ENCODE measurements at regions not wholly inside any gene's neighbourhood (a gene's known extent, or its start where the extent isn't known, plus 50 kb on each side); places are given as distances from the start of the nearest gene placed in this dataset.
A peak's percentile ranks its signal among the peaks of the same experiment; 100 is the strongest.

- no peak for DNase-seq
Observed at GRCh38 chr2:70036290-70036689, 51.0 kb upstream of the PCBP1 start.

GRCh38 chr2:70035344-70035844 is 51.9 kb upstream of the PCBP1 start:
- DNase-seq: no peak

DNA sequence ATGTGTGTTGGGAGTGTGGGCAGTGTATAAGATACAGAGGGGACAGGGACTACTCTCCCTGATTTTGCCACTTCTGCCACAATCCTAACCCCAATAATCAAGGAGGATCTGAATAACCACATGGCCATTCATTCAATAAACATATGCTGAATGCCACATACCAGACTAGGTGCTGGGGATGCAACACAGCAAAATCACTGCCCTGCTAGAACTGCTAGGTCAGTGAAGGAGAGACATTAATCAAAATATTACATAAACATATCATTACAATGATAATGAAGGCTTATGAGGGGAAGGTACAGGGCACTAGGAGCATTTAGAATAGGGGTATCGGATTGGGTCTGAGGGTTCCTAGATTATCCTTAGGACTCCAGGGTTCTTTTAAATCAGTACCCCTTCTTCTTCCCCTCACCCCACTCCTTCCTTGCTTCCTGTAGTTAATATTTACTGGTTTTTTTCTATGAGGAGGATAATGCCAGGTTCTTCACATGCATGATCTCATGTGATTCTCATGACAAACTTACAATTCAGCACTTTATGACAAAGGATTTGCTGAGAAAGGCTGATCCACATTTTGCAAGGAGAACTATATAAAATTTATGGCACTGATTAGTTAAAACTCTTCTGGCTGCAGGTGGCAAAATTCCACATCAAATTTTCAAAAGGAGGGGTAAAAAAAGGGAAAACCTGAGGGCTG is 56.4 kb upstream of the PCBP1 start:
- DNase-seq: no peak

GRCh38 chr2:70029814-70030409 is 57.4 kb upstream of the PCBP1 start:
- DNase-seq: peak in 8 of 14 donors; percentile 5 to 57 (median 32)

DNA sequence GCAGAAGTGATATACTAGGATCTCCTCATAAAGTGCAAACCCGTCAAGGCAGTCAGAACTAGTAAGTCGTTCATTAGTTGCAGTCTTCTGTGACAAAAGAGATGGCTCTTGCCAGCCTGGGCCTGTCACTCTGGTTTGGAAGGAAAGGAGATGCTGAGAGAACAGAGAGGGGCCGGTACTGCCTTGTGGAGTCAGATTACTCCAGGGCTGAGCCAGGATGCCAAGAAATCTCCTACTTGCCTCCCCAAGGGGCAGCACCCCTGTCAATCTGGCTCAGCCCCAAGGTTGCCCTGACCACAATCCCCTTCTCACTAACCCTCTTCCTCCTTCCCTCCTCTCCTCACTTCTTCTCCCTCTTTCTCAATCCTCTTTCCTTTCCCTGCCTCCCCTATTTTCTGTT is 62.9 kb upstream of the ASPRV1 start:
- DNase-seq: no peak

DNA sequence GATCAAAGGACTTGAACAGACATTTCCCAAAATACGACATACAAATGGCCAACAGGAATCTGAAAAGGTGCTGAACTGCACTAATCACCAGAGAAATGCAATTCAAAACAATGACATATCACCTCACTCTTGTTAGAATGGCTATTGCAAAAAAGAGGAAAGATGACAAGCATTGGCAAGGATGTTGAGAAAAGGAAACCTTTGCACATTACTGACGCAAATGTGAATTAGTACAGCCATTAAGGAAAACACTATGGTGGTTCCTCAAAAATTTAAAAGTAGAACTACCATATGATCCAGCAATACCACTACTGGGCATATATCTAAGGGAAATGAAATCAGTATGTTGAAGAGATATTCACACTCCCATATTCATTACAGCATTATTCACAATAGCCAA is 57.7 kb upstream of the ASPRV1 start:
- no peak for DNase-seq

DNA sequence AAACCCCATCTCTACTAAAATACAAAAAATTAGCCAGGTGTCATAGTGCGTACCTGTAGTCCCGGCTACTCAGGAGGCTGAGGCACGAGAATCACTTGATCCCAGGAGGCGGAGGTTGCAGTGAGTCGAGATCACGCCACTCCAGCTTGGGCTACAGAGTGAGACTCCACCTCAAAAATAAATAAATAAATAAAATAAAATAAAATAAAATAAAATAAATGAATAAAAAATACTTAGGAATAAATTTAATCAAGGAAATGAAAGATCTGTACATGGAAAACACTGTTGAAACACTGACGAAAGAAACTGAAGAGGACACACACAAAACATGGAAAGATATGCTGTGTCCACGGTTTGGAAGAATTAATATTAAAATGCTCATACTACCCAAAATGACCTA is 56.5 kb upstream of the ASPRV1 start:
- no peak for DNase-seq

DNA sequence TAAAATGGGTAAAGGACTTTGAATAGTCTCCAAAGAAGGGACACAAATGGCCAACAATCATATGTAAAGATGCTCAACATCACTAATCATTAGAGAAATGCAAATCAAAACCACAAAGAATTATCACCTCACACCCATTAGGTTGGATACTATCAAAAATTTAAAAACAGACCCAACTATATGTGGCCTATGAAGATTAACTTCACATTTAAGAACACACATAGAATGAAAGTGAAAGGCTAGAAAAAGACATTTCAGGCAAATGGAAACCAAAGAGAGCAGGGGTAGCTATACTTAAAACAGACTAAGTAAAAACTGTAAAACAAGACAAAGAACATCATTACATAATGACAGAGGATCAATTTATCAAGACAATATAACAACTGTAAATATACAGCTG is 53.5 kb upstream of the ASPRV1 start:
- DNase-seq: no peak

DNA sequence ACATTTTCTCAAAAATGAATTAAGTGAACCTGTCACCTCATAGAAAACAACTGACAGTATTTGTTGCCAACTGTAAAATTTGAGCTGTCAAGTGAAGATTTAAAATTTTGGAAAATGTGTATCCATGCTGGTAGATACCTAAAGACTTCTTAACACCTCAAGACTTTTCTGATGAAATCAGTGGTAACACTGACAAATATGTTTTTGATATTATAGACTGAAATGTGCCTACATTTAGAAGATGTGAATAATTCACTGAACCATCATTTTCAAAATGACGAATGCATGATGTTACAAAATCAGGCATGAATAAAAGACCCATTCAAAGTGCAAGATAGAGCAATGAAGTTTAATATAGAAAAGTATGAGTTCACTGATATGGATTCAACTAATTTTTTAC is 51.5 kb upstream of the ASPRV1 start:
- no peak for DNase-seq

DNA sequence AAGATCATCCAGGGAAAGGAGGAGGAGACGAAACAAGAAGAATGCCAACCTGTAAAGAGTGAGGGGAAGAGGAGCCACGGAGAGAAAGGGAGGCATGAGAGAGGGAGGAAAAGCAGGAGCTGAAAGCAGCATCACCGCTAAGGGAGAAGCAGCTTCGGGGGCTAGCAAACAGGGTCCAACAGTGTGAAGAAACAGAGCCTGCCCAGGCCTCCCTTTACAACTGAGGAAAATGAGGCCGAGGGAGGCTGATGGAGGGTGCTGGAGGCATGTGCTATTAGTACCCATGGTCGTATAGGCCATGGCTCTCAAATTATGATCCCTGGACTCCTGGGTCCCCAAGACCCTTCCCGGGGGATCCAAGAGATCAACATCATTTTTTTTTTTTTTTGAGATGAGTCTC is 50.4 kb upstream of the ASPRV1 start:
- no peak for DNase-seq

DNA sequence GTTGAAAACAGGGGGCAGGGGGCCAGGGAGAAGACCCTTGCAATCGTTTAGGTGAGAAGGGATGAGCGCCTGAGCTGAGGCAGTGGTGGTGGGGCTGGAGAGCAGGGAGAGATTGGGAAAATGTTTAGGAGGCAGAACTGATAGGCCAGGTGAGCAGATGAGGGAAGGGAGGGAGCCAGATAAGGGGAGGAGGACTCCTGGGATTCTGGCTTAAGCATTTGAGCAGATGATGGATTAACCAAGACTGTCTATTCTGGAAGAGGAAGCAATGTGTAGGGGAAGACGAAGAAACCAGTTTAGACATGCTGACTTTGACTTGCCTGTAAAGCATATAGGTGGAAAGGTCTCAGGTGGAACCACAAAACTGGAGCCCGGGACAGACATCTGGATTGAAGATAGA is 49.9 kb upstream of the ASPRV1 start:
- no peak for DNase-seq

Data from C1 segment of cervical spinal cord (tissue), 14 donors.